ENCODE measurements at regions not wholly inside any gene's neighbourhood (a gene's known extent, or its start where the extent isn't known, plus 50 kb on each side); places are given as distances from the start of the nearest gene placed in this dataset.

- no peak for DNase-seq (ENCODE audit: low spot score)
These were observed 98.1 kb upstream of the YPEL5 start for GRCh38 chr2:30048636-30049175.

- no peak for DNase-seq (ENCODE audit: low spot score)
These were observed 91.3 kb upstream of the YPEL5 start for GRCh38 chr2:30055548-30055947.

GRCh38 chr2:30060562-30060961 is 86.2 kb upstream of the YPEL5 start:
- DNase-seq (ENCODE audit: low spot score), result no peak

GRCh38 chr2:30068067-30068466 is 78.7 kb upstream of the YPEL5 start:
- DNase-seq (ENCODE audit: low spot score), result no peak

GRCh38 chr2:30072250-30072842 is 74.5 kb upstream of the YPEL5 start:
- peak; percentile 70 for DNase-seq (ENCODE audit: low spot score)

- DNase-seq (ENCODE audit: low spot score), result no peak
These were observed 73.3 kb upstream of the YPEL5 start for GRCh38 chr2:30073523-30073922.

GRCh38 chr2:30074023-30074422 is 72.8 kb upstream of the YPEL5 start:
- no peak for DNase-seq (ENCODE audit: low spot score)

GRCh38 chr2:30078521-30078920 is 68.3 kb upstream of the YPEL5 start:
- no peak for DNase-seq (ENCODE audit: low spot score)

GRCh38 chr2:30084915-30085314 is 61.9 kb upstream of the YPEL5 start:
- no peak for DNase-seq (ENCODE audit: low spot score)

- DNase-seq (ENCODE audit: low spot score), result no peak
These were observed 57.6 kb upstream of the YPEL5 start for GRCh38 chr2:30089171-30089570.

GRCh38 chr2:30095402-30095801 is 51.4 kb upstream of the YPEL5 start:
- DNase-seq (ENCODE audit: low spot score), result no peak

- no peak for DNase-seq (ENCODE audit: low spot score)
These were observed 50.4 kb upstream of the YPEL5 start for GRCh38 chr2:30096451-30096850.
